ENCODE measurements at regions not wholly inside any gene's neighbourhood (a gene's known extent, or its start where the extent isn't known, plus 50 kb on each side); places are given as distances from the start of the nearest gene placed in this dataset.

DNA sequence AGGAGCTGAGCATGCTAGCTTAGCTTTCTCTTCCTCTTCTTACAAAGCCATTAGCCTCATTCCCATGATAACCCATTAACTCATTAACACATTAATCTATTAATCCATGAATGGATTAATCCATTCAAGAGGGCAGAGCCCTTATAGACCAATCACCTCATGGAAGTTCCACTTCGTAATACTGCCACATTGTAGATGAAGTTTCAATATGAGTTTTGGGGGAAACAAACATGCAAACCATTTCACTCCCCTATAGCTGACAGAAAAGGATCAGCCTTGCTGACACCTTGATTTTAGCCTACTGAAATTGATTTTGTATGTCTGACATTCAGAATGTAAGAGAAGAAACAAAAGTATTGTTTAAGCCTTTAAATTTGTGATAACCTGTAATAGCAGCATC is 251.8 kb upstream of the GALNTL6 start:
- DNase-seq (ENCODE audit: low read depth, low spot score): no peak

GRCh38 chr4:171553961-171554360 is 259.2 kb upstream of the GALNTL6 start:
- Histone ChIP-seq H3K4me3 (replicated peaks in 1 of 2; ENCODE audit: low read depth in 1 of 2, low read length in 2 of 2) (no peak overlapping the region), H2AFZ (ENCODE audit: low read depth, low read length, poor library complexity, severe bottlenecking) (no peak overlapping the region), H3K9me2 (ENCODE audit: insufficient read depth) (peaks cover 4% of the 10 kb centered on the region; the same call in 1 of the 2 replicates), H3K36me3 (ENCODE audit: control insufficient read depth in 1 of 2, insufficient read depth in 2 of 2, low read length in 2 of 2) (no peaks in the 10 kb centered on the region), H3K27ac (ENCODE audit: low read depth, low read length) (no peak overlapping the region), H3K4me1 (ENCODE audit: control insufficient read depth in 1 of 2, insufficient read depth in 2 of 2, low read length in 2 of 2) (no peaks in the 10 kb centered on the region), H3K79me2 (ENCODE audit: insufficient read depth, low read length) (no peaks in the 10 kb centered on the region), H3K9me3 (ENCODE audit: control insufficient read depth in 1 of 2, insufficient read depth in 1 of 2, low read depth in 1 of 2, low read length in 2 of 2) (no peaks in the 10 kb centered on the region), H3K4me2 (ENCODE audit: low read length) (no peak overlapping the region), H4K20me1 (ENCODE audit: insufficient read depth) (no peaks in the 10 kb centered on the region), H3K9ac (ENCODE audit: low read length) (no peak overlapping the region), H3K27me3 (ENCODE audit: insufficient read depth, low read length) (no peaks in the 10 kb centered on the region)
- intact Hi-C loops (cut with micrococcal nuclease): no loop called here
- TF ChIP-seq EZH2phosphoT487 (IDR thresholded peaks at IDR 0.05; ENCODE audit: borderline replicate concordance): no peak
- no peak for TF ChIP-seq ZNF274 (IDR thresholded peaks at IDR 0.05; ENCODE audit: low read depth, low read length)
- TF ChIP-seq POLR2AphosphoS5 (IDR thresholded peaks at IDR 0.05; ENCODE audit: low read depth, low read length): no peak
- TF ChIP-seq FOSL1 (IDR thresholded peaks at IDR 0.05; ENCODE audit: low read depth): no peak
- TF ChIP-seq CBX3 (IDR thresholded peaks at IDR 0.05; ENCODE audit: low read depth): no peak
- no peak for TF ChIP-seq POLR2A (IDR thresholded peaks at IDR 0.05; ENCODE audit: borderline replicate concordance, extremely low read depth, insufficient read depth, insufficient read length)
- no peak for TF ChIP-seq ZFX (IDR thresholded peaks at IDR 0.05)
- TF ChIP-seq SP1 (IDR thresholded peaks at IDR 0.05; ENCODE audit: low read depth): no peak
- TF ChIP-seq EZH2 (IDR thresholded peaks at IDR 0.05): no peak
- TF ChIP-seq, protein P1, sequence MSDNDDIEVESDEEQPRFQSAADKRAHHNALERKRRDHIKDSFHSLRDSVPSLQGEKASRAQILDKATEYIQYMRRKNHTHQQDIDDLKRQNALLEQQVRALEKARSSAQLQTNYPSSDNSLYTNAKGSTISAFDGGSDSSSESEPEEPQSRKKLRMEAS (IDR thresholded peaks at IDR 0.05): no peak
- no peak for ATAC-seq
- POLR2A ChIA-PET: no interaction called here
- BruUV-seq (replicated peaks): no TSS peak
- DNase-seq (ENCODE audit: low read depth, low spot score): no peak
- RAD21 ChIA-PET (ENCODE audit: low non-redundant PET in 1 of 2, low total read pairs in 2 of 2, uncharacterized antibody in 2 of 2, unreplicated experiment in 2 of 2): no interaction called here
- CTCF ChIA-PET: no interaction called here

More for the DNA sequence above, 251.8 kb upstream of the GALNTL6 start:
- no peak for ATAC-seq
- Histone ChIP-seq H3K4me1 (ENCODE audit: control insufficient read depth in 1 of 2, insufficient read depth in 2 of 2, low read length in 2 of 2) (no peaks in the 10 kb centered on the region), H2AFZ (ENCODE audit: low read depth, low read length, poor library complexity, severe bottlenecking) (no peak overlapping the region), H3K27me3 (ENCODE audit: insufficient read depth, low read length) (no peaks in the 10 kb centered on the region), H4K20me1 (ENCODE audit: insufficient read depth) (no peaks in the 10 kb centered on the region), H3K36me3 (ENCODE audit: control insufficient read depth in 1 of 2, insufficient read depth in 2 of 2, low read length in 2 of 2) (no peaks in the 10 kb centered on the region), H3K4me2 (ENCODE audit: low read length) (no peak overlapping the region), H3K79me2 (ENCODE audit: insufficient read depth, low read length) (no peaks in the 10 kb centered on the region), H3K9ac (ENCODE audit: low read length) (no peak overlapping the region), H3K27ac (ENCODE audit: low read depth, low read length) (no peak overlapping the region), H3K9me3 (ENCODE audit: control insufficient read depth in 1 of 2, insufficient read depth in 1 of 2, low read depth in 1 of 2, low read length in 2 of 2) (no peaks in the 10 kb centered on the region), H3K4me3 (replicated peaks in 1 of 2; ENCODE audit: low read depth in 1 of 2, low read length in 2 of 2) (no peak overlapping the region), H3K9me2 (ENCODE audit: insufficient read depth) (no peaks in the 10 kb centered on the region)
- no peak for TF ChIP-seq JUND (IDR thresholded peaks at IDR 0.05)
- no peak for TF ChIP-seq ZFX (IDR thresholded peaks at IDR 0.05)
- TF ChIP-seq ZBTB33 (IDR thresholded peaks at IDR 0.05; ENCODE audit: extremely low read depth, insufficient replicate concordance, low read length): no peak
- intact Hi-C loops (cut with micrococcal nuclease): no loop called here
- ChIA-PET CTCF (no interaction called here), POLR2A (no interaction called here), RAD21 (ENCODE audit: low non-redundant PET in 1 of 2, low total read pairs in 2 of 2, uncharacterized antibody in 2 of 2, unreplicated experiment in 2 of 2) (no interaction called here)
- BruUV-seq (replicated peaks): no TSS peak
